ENCODE measurements at regions not wholly inside any gene's neighbourhood (a gene's known extent, or its start where the extent isn't known, plus 50 kb on each side); places are given as distances from the start of the nearest gene placed in this dataset.

DNA sequence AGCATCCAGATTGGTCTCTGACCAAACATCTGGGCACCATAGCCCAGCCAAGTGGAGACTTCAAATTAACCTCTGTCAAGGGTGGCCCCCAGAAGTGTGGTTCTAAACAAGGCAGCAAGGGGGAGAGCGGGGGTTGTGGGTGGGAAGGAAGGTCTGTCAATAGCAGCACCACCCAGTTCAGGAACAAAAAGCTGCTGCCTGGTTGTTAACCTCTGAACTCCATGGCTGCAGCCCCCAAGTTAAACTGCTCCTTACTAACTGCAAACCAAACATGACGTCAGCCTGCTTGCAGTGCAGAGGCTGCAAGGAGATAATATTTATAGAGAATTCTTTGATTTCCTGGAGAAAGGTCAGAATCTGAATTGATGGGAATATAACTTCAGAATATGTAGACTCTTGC is 76.5 kb downstream of the ARL4C start:
- no peak for TF ChIP-seq POLR2AphosphoS5 (IDR thresholded peaks at IDR 0.05; ENCODE audit: low read depth, low read length)
- TF ChIP-seq ZNF274 (IDR thresholded peaks at IDR 0.05; ENCODE audit: low read depth, low read length), result no peak
- TF ChIP-seq CTCF (IDR thresholded peaks at IDR 0.05 in 2 of 3, conservative IDR thresholded peaks at IDR 0.05 in 1 of 3; ENCODE audit: borderline replicate concordance in 1 of 3, insufficient read depth in 1 of 3, low read depth in 2 of 3, low read length in 2 of 3), result no peak

Measured in HCT116 (cell line).